HepG2 (cell line): ENCODE measurements at regions not wholly inside any gene's neighbourhood (a gene's known extent, or its start where the extent isn't known, plus 50 kb on each side); places are given as distances from the start of the nearest gene placed in this dataset.
A peak's percentile ranks its signal among the peaks of the same experiment; 100 is the strongest.

ENCODE experiments used
- ATAC-seq: fragments of 200-7000 bp; cut with Tn5 transposase; 3 replicates; pipeline ENCODE4 v1.9.1; 2020; ENCODE audit warnings: mild to moderate bottlenecking, moderate library complexity
- BruUV-seq: library from RNA; stranded (reverse); fragments of 400-500 nt; replicated peaks from 2 replicates; lab custom pipeline; 2021; lab: Mats Ljungman, UMichigan
- CTCF ChIA-PET: fragments of 300-600 bp; formaldehyde crosslinking; extraction: SDS; loops from one replicate; lab custom pipeline; 2021; ENCODE audit warnings: low total read pairs, inconsistent platforms, low intra/inter-chr PET ratio; lab: Yijun Ruan, JAX
- POLR2A ChIA-PET: fragments of 350-600 bp; sonication (Branson Sonifier 250); formaldehyde crosslinking; loops from one replicate; lab custom pipeline; 2020; ENCODE audit warnings: antibody characterized with exemption, inconsistent platforms; lab: Yijun Ruan, JAX
- DNase-seq: peaks from one replicate; pipeline ENCODE4 v3.0.0-alpha.2; 2015; ENCODE audit warnings: low spot score
- FAIRE-seq: peaks from 3 replicates; lab custom pipeline; 2011; peaks lifted over from hg19 to GRCh38; lab: Jason Lieb, UNC
- H2AFZ ChIP-seq: one replicate; pipeline ENCODE4 v1.6.1; 2011; ENCODE audit warnings: low read length, inconsistent platforms
- H3K27ac ChIP-seq: fragments of 300-600 bp; 3 replicates; pipeline ENCODE4 v1.8.0; 2011; ENCODE audit warnings: mixed run types, mild to moderate bottlenecking, mixed read lengths, low read length, inconsistent platforms; ENCODE audit not compliant: insufficient read depth; ENCODE audit errors: extremely low read length
- H3K27me3 ChIP-seq, 2 experiments: fragments of 200-600 bp in 1 of 2; 2 replicates in 1 of 2; 3 replicates in 1 of 2; pipeline versions ENCODE4 v1.6.0 to v1.8.0; 2011; ENCODE audit warnings: low read length in 2 of 2, mild to moderate bottlenecking in 2 of 2, moderate library complexity in 2 of 2, inconsistent platforms in 1 of 2; ENCODE audit not compliant: insufficient read depth in 2 of 2, control insufficient read depth in 1 of 2
- H3K36me3 ChIP-seq, 2 experiments: fragments of 200-600 bp in 1 of 2; replicated peaks in 1 of 2; 2 replicates in 1 of 2; 3 replicates in 1 of 2; pipeline versions ENCODE4 v1.5.1 to v1.8.0; 2011; ENCODE audit warnings: low read length in 2 of 2, inconsistent platforms in 1 of 2; ENCODE audit not compliant: insufficient read depth in 2 of 2, control insufficient read depth in 1 of 2
- H3K4me1 ChIP-seq: 2 replicates; pipeline ENCODE4 v1.5.1; 2012; ENCODE audit warnings: low read length, inconsistent platforms; ENCODE audit not compliant: insufficient read depth
- H3K4me2 ChIP-seq: 2 replicates; pipeline ENCODE4 v1.6.0; 2011; ENCODE audit warnings: low read depth, low read length, inconsistent platforms
- H3K4me3 ChIP-seq, 3 experiments: fragments of 200-600 bp in 1 of 3; sonication (generic), shearing (Covaris generic) in 1 of 3; replicated peaks in 1 of 3; 2 replicates each; pipeline ENCODE4 v1.5.1; 2011 to 2016; ENCODE audit warnings: low read length in 3 of 3, inconsistent platforms in 2 of 3, low read depth in 2 of 3, mild to moderate bottlenecking in 2 of 3, control low read depth in 1 of 3, mixed read lengths in 1 of 3; ENCODE audit not compliant: insufficient read depth in 1 of 3
- H3K79me2 ChIP-seq: one replicate; pipeline ENCODE4 v1.6.1; 2011; ENCODE audit warnings: low read length, inconsistent platforms; ENCODE audit not compliant: insufficient read depth
- H3K9ac ChIP-seq: 2 replicates; pipeline ENCODE4 v1.6.0; 2011; ENCODE audit warnings: mild to moderate bottlenecking, low read depth, low read length, inconsistent platforms; ENCODE audit not compliant: insufficient read depth
- H3K9me3 ChIP-seq: 2 replicates; pipeline ENCODE4 v1.5.1; 2012; ENCODE audit warnings: mild to moderate bottlenecking, low read length
- H4K20me1 ChIP-seq: 2 replicates; pipeline ENCODE4 v1.6.0; 2011; ENCODE audit warnings: inconsistent platforms, mild to moderate bottlenecking, low read length, moderate library complexity; ENCODE audit not compliant: insufficient read depth
- CENPX ChIP-seq: sonication (generic); formaldehyde crosslinking; IDR thresholded peaks from 2 replicates; pipeline ENCODE4 v1.9.0; 2021; ENCODE audit warnings: mild to moderate bottlenecking, missing genetic modification reagents, moderate library complexity
- GLI4 ChIP-seq: sonication (generic); formaldehyde crosslinking; IDR thresholded peaks from 2 replicates; pipeline ENCODE4 v1.5.1; 2020; ENCODE audit warnings: missing genetic modification reagents, mild to moderate bottlenecking, moderate library complexity, borderline replicate concordance
- GZF1 ChIP-seq: sonication (generic); formaldehyde crosslinking; IDR thresholded peaks from 2 replicates; pipeline ENCODE4 v1.5.1; 2020; ENCODE audit warnings: mild to moderate bottlenecking, missing genetic modification reagents
- SIX1 ChIP-seq: sonication (generic); formaldehyde crosslinking; IDR thresholded peaks from 2 replicates; pipeline ENCODE4 v1.4.0; 2020; ENCODE audit warnings: missing genetic modification reagents, borderline replicate concordance
- ZNF292 ChIP-seq: sonication (generic); formaldehyde crosslinking; IDR thresholded peaks from 2 replicates; pipeline ENCODE4 v1.8.1; 2022; ENCODE audit warnings: mild to moderate bottlenecking, low read depth, missing genetic modification reagents, borderline replicate concordance
- WGBS: methylation state at CpG from one replicate; pipeline ENCODE4 v1.1.6; 2017; ENCODE audit warnings: low lambda C conversion rate; 5-methylcytosine and 5-hydroxymethylcytosine counted together
- in situ Hi-C: cut with HindIII; loops from 2 replicates; pipeline ENCODE4 v1.10.0; 2017; ENCODE audit warnings: low pct_unique_long_range_greater_than_20kb; ENCODE audit not compliant: extremely low pct_ligation_motif_present
- intact Hi-C: fragments of 100-400 bp; cut with micrococcal nuclease; formaldehyde crosslinking; loops from one replicate; pipeline ENCODE4 v1.10.0; 2022; ENCODE audit not compliant: unreplicated experiment
- TF ChIP-seq, protein P1 (sequence below): IDR thresholded peaks from 2 replicates; pipeline ENCODE4 v1.4.0; 2020; ENCODE audit warnings: mild to moderate bottlenecking, missing genetic modification reagents
- TF ChIP-seq, protein P2 (sequence below): sonication (generic); formaldehyde crosslinking; IDR thresholded peaks from 2 replicates; pipeline ENCODE4 v1.4.0; 2020; ENCODE audit warnings: missing genetic modification reagents, borderline replicate concordance
- TF ChIP-seq, protein P3 (sequence below), 2 experiments: sonication (generic) in 1 of 2; formaldehyde crosslinking in 1 of 2; IDR thresholded peaks; 2 replicates each; pipeline versions ENCODE4 v1.6.1 to v1.9.0; 2014 to 2022; ENCODE audit warnings: antibody characterized with exemption in 1 of 2, borderline replicate concordance in 1 of 2, inconsistent platforms in 1 of 2, low read depth in 1 of 2, missing genetic modification reagents in 1 of 2

DNA sequence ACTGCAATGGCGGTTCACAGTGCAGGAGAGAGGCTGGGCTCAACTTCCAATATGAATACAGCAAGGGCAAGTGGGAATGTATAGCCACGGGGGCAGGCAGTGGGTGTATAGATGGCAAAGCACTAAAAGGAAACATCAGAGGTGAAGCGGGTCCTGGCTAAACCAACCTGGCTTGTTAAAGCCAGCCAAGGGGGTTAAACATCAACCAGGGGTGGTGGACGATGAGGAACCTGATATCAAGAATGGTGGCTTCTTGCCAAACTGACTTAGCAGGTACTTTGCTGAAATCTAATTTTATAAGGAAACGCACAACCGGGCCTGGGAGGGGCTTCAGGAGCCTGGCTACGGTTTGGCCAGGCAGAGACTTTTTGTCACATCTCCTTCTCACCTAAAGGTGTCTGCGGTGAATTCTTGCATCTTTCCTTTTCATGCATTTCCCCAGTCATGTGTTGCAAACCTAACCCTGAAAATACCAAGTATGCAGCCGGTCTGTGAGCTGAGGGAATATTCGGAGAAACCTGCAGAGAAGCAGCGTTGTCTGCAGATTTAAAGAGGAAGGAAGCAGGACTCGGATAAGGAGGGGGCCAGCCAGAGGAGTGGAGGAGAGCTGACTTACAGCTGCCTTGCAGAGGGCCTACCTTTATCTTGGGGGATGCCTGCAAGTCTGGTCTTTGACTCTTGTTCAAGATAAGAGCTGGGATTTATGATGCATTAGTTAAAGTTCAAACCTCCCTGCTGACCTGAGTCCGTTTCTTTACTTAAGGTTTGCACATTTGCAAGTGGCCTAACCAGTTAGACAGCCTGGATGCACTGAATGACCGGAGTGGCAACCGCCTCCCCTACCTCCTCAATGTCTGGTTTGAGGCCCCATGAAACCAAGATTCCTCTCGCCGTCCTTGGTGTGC lies 309.1 kb upstream of the USP9Y start (continued):
- TF ChIP-seq, protein P1, sequence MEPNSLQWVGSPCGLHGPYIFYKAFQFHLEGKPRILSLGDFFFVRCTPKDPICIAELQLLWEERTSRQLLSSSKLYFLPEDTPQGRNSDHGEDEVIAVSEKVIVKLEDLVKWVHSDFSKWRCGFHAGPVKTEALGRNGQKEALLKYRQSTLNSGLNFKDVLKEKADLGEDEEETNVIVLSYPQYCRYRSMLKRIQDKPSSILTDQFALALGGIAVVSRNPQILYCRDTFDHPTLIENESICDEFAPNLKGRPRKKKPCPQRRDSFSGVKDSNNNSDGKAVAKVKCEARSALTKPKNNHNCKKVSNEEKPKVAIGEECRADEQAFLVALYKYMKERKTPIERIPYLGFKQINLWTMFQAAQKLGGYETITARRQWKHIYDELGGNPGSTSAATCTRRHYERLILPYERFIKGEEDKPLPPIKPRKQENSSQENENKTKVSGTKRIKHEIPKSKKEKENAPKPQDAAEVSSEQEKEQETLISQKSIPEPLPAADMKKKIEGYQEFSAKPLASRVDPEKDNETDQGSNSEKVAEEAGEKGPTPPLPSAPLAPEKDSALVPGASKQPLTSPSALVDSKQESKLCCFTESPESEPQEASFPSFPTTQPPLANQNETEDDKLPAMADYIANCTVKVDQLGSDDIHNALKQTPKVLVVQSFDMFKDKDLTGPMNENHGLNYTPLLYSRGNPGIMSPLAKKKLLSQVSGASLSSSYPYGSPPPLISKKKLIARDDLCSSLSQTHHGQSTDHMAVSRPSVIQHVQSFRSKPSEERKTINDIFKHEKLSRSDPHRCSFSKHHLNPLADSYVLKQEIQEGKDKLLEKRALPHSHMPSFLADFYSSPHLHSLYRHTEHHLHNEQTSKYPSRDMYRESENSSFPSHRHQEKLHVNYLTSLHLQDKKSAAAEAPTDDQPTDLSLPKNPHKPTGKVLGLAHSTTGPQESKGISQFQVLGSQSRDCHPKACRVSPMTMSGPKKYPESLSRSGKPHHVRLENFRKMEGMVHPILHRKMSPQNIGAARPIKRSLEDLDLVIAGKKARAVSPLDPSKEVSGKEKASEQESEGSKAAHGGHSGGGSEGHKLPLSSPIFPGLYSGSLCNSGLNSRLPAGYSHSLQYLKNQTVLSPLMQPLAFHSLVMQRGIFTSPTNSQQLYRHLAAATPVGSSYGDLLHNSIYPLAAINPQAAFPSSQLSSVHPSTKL (CRISPR knock-in tag) = 0 out of 2 replicates have a peak, but pooled peaks have one; percentile 27

DNA sequence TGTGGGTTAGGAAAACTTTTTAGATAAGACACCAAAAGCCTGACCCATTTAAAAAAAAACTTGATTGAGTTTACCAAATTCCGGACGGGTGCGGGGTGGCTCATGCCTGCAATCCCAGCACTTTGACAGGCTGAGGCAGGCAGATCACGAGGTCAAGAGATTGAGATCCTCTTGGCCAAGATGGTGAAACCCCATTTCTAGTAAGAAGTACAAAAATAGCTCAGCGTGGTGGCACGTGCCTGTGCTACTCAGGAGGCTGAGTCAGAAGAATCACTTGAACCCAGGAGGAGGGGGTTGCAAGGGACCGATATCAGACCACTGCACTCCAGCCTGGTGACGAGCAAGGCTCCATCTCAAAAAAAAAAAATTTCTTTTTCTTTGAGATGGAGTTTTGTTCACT lies 307.8 kb upstream of the USP9Y start:
- TF ChIP-seq SIX1 (CRISPR knock-in tag) (no peak), GLI4 (CRISPR knock-in tag) (no peak), CENPX (CRISPR knock-in tag) (no peak), GZF1 (CRISPR knock-in tag) (no peak), ZNF292 (CRISPR knock-in tag) (no peak)
- TF ChIP-seq, protein P2, sequence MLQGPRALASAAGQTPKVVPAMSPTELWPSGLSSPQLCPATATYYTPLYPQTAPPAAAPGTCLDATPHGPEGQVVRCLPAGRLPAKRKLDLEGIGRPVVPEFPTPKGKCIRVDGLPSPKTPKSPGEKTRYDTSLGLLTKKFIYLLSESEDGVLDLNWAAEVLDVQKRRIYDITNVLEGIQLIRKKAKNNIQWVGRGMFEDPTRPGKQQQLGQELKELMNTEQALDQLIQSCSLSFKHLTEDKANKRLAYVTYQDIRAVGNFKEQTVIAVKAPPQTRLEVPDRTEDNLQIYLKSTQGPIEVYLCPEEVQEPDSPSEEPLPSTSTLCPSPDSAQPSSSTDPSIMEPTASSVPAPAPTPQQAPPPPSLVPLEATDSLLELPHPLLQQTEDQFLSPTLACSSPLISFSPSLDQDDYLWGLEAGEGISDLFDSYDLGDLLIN (CRISPR knock-in tag) = no peak
- TF ChIP-seq, protein P3, sequence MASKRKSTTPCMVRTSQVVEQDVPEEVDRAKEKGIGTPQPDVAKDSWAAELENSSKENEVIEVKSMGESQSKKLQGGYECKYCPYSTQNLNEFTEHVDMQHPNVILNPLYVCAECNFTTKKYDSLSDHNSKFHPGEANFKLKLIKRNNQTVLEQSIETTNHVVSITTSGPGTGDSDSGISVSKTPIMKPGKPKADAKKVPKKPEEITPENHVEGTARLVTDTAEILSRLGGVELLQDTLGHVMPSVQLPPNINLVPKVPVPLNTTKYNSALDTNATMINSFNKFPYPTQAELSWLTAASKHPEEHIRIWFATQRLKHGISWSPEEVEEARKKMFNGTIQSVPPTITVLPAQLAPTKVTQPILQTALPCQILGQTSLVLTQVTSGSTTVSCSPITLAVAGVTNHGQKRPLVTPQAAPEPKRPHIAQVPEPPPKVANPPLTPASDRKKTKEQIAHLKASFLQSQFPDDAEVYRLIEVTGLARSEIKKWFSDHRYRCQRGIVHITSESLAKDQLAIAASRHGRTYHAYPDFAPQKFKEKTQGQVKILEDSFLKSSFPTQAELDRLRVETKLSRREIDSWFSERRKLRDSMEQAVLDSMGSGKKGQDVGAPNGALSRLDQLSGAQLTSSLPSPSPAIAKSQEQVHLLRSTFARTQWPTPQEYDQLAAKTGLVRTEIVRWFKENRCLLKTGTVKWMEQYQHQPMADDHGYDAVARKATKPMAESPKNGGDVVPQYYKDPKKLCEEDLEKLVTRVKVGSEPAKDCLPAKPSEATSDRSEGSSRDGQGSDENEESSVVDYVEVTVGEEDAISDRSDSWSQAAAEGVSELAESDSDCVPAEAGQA (IDR thresholded peaks at IDR 0.05; ENCODE audit: low read depth) = no peak
- TF ChIP-seq, protein P3 (CRISPR knock-in tag; IDR thresholded peaks at IDR 0.05; ENCODE audit: borderline replicate concordance) = no peak
- ATAC-seq = no peak
- Histone ChIP-seq H3K27ac (no peak overlapping the region), H2AFZ (no peak overlapping the region), H3K79me2 (no peaks in the 10 kb centered on the region), H3K27me3 (no peaks in the 10 kb centered on the region), H3K9ac (no peak overlapping the region), H4K20me1 (no peaks in the 10 kb centered on the region), H3K9me3 (no peaks in the 10 kb centered on the region), H3K4me3 (no peak overlapping the region), H3K36me3 (no peaks in the 10 kb centered on the region), H3K4me2 (no peak overlapping the region), H3K4me1 (peaks cover 34% of the 10 kb centered on the region)
- 97% methylated on average over 6 of the region's 8 CpGs for WGBS
- BruUV-seq = no TSS peak
- in situ Hi-C loops (no loop called here), intact Hi-C loops (no loop called here)
- ChIA-PET POLR2A (no interaction called here), CTCF (no interaction called here)
- FAIRE-seq = no peak
- DNase-seq = no peak
